Panc1 (cell line): ENCODE measurements at regions not wholly inside any gene's neighbourhood (a gene's known extent, or its start where the extent isn't known, plus 50 kb on each side); places are given as distances from the start of the nearest gene placed in this dataset.

ENCODE experiments used
- ATAC-seq: fragments of 200-7000 bp; cut with Tn5 transposase; 2 replicates; pipeline ENCODE4 v1.9.1; 2020; ENCODE audit warnings: mild to moderate bottlenecking, moderate library complexity
- BruUV-seq: library from RNA; stranded (reverse); fragments of 400-500 nt; replicated peaks from 2 replicates; lab custom pipeline; 2021; lab: Mats Ljungman, UMichigan
- CTCF ChIA-PET: fragments of 300-600 bp; sonication (Branson Sonifier 250); formaldehyde crosslinking; loops from one replicate; lab custom pipeline; 2022; ENCODE audit warnings: antibody characterized with exemption; lab: Charles Lee
- POLR2A ChIA-PET: fragments of 300-600 bp; sonication (Branson Sonifier 250); formaldehyde crosslinking; loops from one replicate; lab custom pipeline; 2022; ENCODE audit warnings: antibody characterized with exemption; lab: Charles Lee
- DNase-seq: peaks from one replicate; pipeline ENCODE4 v3.0.0-alpha.2; 2010; ENCODE audit warnings: low read depth, low spot score
- H3K27ac ChIP-seq: 2 replicates; pipeline ENCODE4 v1.5.1; 2011; ENCODE audit warnings: mild to moderate bottlenecking, low read length, inconsistent platforms
- H3K27me3 ChIP-seq: fragments of 200-500 bp; sonication (Bioruptor generic); 2 replicates; pipeline ENCODE4 v1.6.0; 2014; ENCODE audit warnings: low read length, inconsistent platforms; ENCODE audit not compliant: control insufficient read depth, insufficient read depth
- H3K36me3 ChIP-seq: fragments of 200-500 bp; sonication (Bioruptor generic); 2 replicates; pipeline ENCODE4 v1.5.1; 2014; ENCODE audit warnings: inconsistent platforms, mild to moderate bottlenecking, low read length, moderate library complexity; ENCODE audit not compliant: control insufficient read depth, insufficient read depth
- H3K4me1 ChIP-seq: 2 replicates; pipeline ENCODE4 v1.5.1; 2011; ENCODE audit warnings: inconsistent platforms, mild to moderate bottlenecking, low read length, moderate library complexity; ENCODE audit not compliant: control insufficient read depth, insufficient read depth
- H3K4me3 ChIP-seq, 2 experiments: 2 replicates each; pipeline ENCODE4 v1.5.1; 2011 to 2012; ENCODE audit warnings: low read depth in 2 of 2, low read length in 2 of 2, mild to moderate bottlenecking in 2 of 2, inconsistent platforms in 1 of 2, moderate library complexity in 1 of 2
- H3K9me3 ChIP-seq: fragments of 200-500 bp; sonication (Bioruptor generic); 2 replicates; pipeline ENCODE4 v1.5.1; 2014; ENCODE audit warnings: low read depth, mild to moderate bottlenecking, inconsistent platforms, low read length, moderate library complexity; ENCODE audit not compliant: control insufficient read depth, insufficient read depth
- CTCF ChIP-seq: fragments of 450-650 bp; IDR thresholded peaks from 2 replicates; pipeline ENCODE4 v1.5.1; 2017; ENCODE audit warnings: mild to moderate bottlenecking
- POLR2AphosphoS5 ChIP-seq: IDR thresholded peaks from 2 replicates; pipeline ENCODE4 v1.6.1; 2012; ENCODE audit warnings: mild to moderate bottlenecking, low read depth, low read length, moderate library complexity
- REST ChIP-seq, 2 experiments: IDR thresholded peaks; 2 replicates each; pipeline ENCODE4 v1.6.1; 2011 to 2012; ENCODE audit warnings: low read depth in 2 of 2, control low read depth in 1 of 2, low read length in 1 of 2, mild to moderate bottlenecking in 1 of 2, moderate library complexity in 1 of 2; ENCODE audit not compliant: insufficient read depth in 1 of 2
- SIN3A ChIP-seq: IDR thresholded peaks from 2 replicates; pipeline ENCODE4 v1.6.1; 2012; ENCODE audit warnings: low read depth, mild to moderate bottlenecking, low read length, moderate library complexity, borderline replicate concordance; ENCODE audit not compliant: insufficient read depth
- TCF7L2 ChIP-seq: IDR thresholded peaks from 2 replicates; pipeline ENCODE4 v1.6.1; 2011; ENCODE audit warnings: mild to moderate bottlenecking, low read depth, low read length, inconsistent platforms
- in situ Hi-C: cut with HindIII; loops from 2 replicates; pipeline ENCODE4 v1.10.0; 2016; ENCODE audit warnings: low sequenced_read_pairs, low pct_unique_long_range_greater_than_20kb
- intact Hi-C: fragments of 100-400 bp; cut with micrococcal nuclease; formaldehyde crosslinking; loops from one replicate; pipeline ENCODE4 v1.10.0; 2022; ENCODE audit not compliant: unreplicated experiment

- ChIA-PET CTCF (no interaction called here), POLR2A (no interaction called here)
- Histone ChIP-seq H3K9me3 (no peaks in the 10 kb centered on the region), H3K27me3 (peaks cover 4% of the 10 kb centered on the region; the same call in 1 of the 2 replicates), H3K4me1 (no peaks in the 10 kb centered on the region), H3K36me3 (no peaks in the 10 kb centered on the region), H3K4me3 (no peak overlapping the region), H3K27ac (no peak overlapping the region)
- no peak for TF ChIP-seq SIN3A
- no peak for TF ChIP-seq POLR2AphosphoS5
- no peak for TF ChIP-seq REST (IDR thresholded peaks at IDR 0.05; ENCODE audit: insufficient read depth in 1 of 2, low read depth in 2 of 2, low read length in 1 of 2)
- no peak for TF ChIP-seq TCF7L2
- no peak for TF ChIP-seq CTCF
- no peak for ATAC-seq
- no TSS peak for BruUV-seq
- DNase-seq: no peak
- in situ Hi-C loops: no loop called here
- intact Hi-C loops: no loop called here
Observed at GRCh38 chr20:48288930-48289507, 503.7 kb upstream of the SULF2 start.

- in situ Hi-C loops: no loop called here
- H3K4me1 ChIP-seq: no peaks in the 10 kb centered on the region
- POLR2A ChIA-PET: no interaction called here
- H3K9me3 ChIP-seq: no peaks in the 10 kb centered on the region
- H3K27me3 ChIP-seq: peaks cover 4% of the 10 kb centered on the region; the same call in 1 of the 2 replicates
- TF ChIP-seq POLR2AphosphoS5: no peak
- TF ChIP-seq REST (IDR thresholded peaks at IDR 0.05; ENCODE audit: insufficient read depth in 1 of 2, low read depth in 2 of 2, low read length in 1 of 2): no peak
- no peak for TF ChIP-seq SIN3A
- no peak for TF ChIP-seq CTCF
- no peak for TF ChIP-seq TCF7L2
- no peak overlapping the region for H3K27ac ChIP-seq
- BruUV-seq: no TSS peak
- ATAC-seq (no peak), DNase-seq (no peak)
- intact Hi-C loops: no loop called here
- no peaks in the 10 kb centered on the region for H3K36me3 ChIP-seq
- no peak overlapping the region for H3K4me3 ChIP-seq
- CTCF ChIA-PET: no interaction called here
Observed at GRCh38 chr20:48287552-48288170, 502.4 kb upstream of the SULF2 start.
